SU-DHL-6 (cell line): ENCODE measurements at regions not wholly inside any gene's neighbourhood (a gene's known extent, or its start where the extent isn't known, plus 50 kb on each side); places are given as distances from the start of the nearest gene placed in this dataset.

Experiments
- EZH2phosphoT487 ChIP-seq: fragments of 200-600 bp; sonication (generic), shearing (Covaris generic); conservative IDR thresholded peaks from 2 replicates; pipeline ENCODE4 v1.6.1; 2018; ENCODE audit warnings: mild to moderate bottlenecking, antibody characterized with exemption, low read length, moderate library complexity, mixed read lengths
- TF ChIP-seq, protein P1 (sequence below): fragments of 200-600 bp; sonication (generic); IDR thresholded peaks from one replicate; pipeline ENCODE4 v1.5.1; 2017; ENCODE audit warnings: antibody characterized with exemption, mild to moderate bottlenecking, low read length, moderate library complexity; ENCODE audit not compliant: insufficient read depth, poor library complexity, severe bottlenecking

DNA sequence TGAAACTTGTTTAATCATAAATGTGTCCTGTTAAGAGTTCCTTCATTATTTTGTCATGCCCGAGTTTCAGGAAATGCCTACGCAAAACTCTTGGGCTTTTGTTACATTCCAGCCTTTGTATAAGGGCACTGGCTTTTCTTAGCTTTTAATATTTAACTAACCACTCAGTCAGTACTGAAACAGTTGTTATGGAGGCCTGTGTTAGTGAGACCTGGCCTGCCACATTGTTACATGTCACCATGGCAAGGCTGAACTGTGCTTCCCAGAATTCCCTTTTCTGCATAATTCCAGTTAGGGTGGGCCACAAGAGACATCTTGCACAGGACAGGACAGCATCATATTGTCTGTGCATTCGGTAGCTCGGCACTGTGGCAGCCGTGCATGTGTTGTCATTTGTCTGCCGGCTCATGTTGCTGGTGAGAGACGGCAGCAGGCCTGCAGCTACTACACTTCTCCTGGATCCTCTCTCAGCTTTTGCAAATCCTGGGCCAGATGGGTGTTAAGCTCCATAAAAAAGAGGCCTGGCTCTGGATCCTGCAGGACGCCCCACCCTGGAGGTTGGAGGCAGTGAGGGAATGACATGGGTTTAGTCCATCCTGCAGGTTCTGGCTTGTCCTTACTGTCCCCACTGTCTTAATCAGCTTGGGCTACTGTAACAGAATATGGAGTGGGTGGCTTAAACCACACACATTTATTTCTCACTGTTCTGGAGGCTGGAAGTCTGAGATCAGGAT, 128.8 kb upstream of the DTNBP1 start:
- TF ChIP-seq, protein P1, sequence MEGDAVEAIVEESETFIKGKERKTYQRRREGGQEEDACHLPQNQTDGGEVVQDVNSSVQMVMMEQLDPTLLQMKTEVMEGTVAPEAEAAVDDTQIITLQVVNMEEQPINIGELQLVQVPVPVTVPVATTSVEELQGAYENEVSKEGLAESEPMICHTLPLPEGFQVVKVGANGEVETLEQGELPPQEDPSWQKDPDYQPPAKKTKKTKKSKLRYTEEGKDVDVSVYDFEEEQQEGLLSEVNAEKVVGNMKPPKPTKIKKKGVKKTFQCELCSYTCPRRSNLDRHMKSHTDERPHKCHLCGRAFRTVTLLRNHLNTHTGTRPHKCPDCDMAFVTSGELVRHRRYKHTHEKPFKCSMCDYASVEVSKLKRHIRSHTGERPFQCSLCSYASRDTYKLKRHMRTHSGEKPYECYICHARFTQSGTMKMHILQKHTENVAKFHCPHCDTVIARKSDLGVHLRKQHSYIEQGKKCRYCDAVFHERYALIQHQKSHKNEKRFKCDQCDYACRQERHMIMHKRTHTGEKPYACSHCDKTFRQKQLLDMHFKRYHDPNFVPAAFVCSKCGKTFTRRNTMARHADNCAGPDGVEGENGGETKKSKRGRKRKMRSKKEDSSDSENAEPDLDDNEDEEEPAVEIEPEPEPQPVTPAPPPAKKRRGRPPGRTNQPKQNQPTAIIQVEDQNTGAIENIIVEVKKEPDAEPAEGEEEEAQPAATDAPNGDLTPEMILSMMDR = no peak
- TF ChIP-seq EZH2phosphoT487 = no peak
